Epithelial cell of esophagus (primary cell): ENCODE measurements at regions not wholly inside any gene's neighbourhood (a gene's known extent, or its start where the extent isn't known, plus 50 kb on each side); places are given as distances from the start of the nearest gene placed in this dataset.

ENCODE experiments used
- DNase-seq: peaks from one replicate; pipeline ENCODE4 v3.0.0; 2010; ENCODE audit warnings: low read depth
- H3K4me3 ChIP-seq: 2 replicates; pipeline ENCODE4 v1.5.1; 2011; ENCODE audit warnings: mild to moderate bottlenecking, low read length, control low read depth
- CTCF ChIP-seq: IDR thresholded peaks from 2 replicates; pipeline ENCODE4 v1.5.1; 2011; ENCODE audit warnings: low read depth, mild to moderate bottlenecking, low read length, control low read depth, inconsistent platforms; ENCODE audit not compliant: insufficient read depth; ENCODE audit errors: missing control alignments

GRCh38 chr2:71813807-71814470 is 333.7 kb downstream of the CYP26B1 start:
- no peak for DNase-seq
- TF ChIP-seq CTCF = no peak
- no peak overlapping the region for H3K4me3 ChIP-seq

- no peak for DNase-seq
- H3K4me3 ChIP-seq = no peak overlapping the region
- no peak for TF ChIP-seq CTCF
Measured at GRCh38 chr2:71813315-71813714, 334.3 kb downstream of the CYP26B1 start.

GRCh38 chr2:71812736-71813135 is 334.9 kb downstream of the CYP26B1 start:
- no peak for DNase-seq
- no peak overlapping the region for H3K4me3 ChIP-seq
- TF ChIP-seq CTCF = no peak

- H3K4me3 ChIP-seq = no peak overlapping the region
- no peak for TF ChIP-seq CTCF
- no peak for DNase-seq
Measured at GRCh38 chr2:71811726-71812125, 335.9 kb downstream of the CYP26B1 start.

- no peak overlapping the region for H3K4me3 ChIP-seq
- no peak for DNase-seq
Measured at GRCh38 chr2:71811157-71811556, 336.5 kb downstream of the CYP26B1 start.

GRCh38 chr2:71807581-71808451 is 339.8 kb downstream of the CYP26B1 start:
- no peak overlapping the region for H3K4me3 ChIP-seq
- no peak for TF ChIP-seq CTCF
- DNase-seq = no peak

More at GRCh38 chr2:71811157-71811556, 336.5 kb downstream of the CYP26B1 start:
- TF ChIP-seq CTCF = no peak
